Adrenal gland (tissue), 5 donors: ENCODE measurements at regions not wholly inside any gene's neighbourhood (a gene's known extent, or its start where the extent isn't known, plus 50 kb on each side); places are given as distances from the start of the nearest gene placed in this dataset.

ENCODE experiments used
- POLR2A ChIP-seq, 2 donors: fragments of 450-650 bp; IDR thresholded peaks; one replicate each; pipeline ENCODE4 v1.6.1; 2017; ENCODE audit warnings: antibody characterized with exemption in 2 of 2, mild to moderate bottlenecking in 2 of 2, moderate library complexity in 1 of 2
- TF ChIP-seq, protein P1 (sequence below), 6 experiments: fragments of 450-650 bp in 4 of 6; fragments of 200-600 bp in 2 of 6; sonication (generic) in 1 of 6; IDR thresholded peaks; 1 replicate in 5 of 6; 2 replicates in 1 of 6; pipeline versions ENCODE4 v1.5.1 to v1.8.0; 2016 to 2021; ENCODE audit warnings: antibody characterized with exemption in 6 of 6, mild to moderate bottlenecking in 2 of 6, moderate library complexity in 1 of 6
- donor health status: DM: no; HTN: no; CAD: no.

- TF ChIP-seq, protein P1, sequence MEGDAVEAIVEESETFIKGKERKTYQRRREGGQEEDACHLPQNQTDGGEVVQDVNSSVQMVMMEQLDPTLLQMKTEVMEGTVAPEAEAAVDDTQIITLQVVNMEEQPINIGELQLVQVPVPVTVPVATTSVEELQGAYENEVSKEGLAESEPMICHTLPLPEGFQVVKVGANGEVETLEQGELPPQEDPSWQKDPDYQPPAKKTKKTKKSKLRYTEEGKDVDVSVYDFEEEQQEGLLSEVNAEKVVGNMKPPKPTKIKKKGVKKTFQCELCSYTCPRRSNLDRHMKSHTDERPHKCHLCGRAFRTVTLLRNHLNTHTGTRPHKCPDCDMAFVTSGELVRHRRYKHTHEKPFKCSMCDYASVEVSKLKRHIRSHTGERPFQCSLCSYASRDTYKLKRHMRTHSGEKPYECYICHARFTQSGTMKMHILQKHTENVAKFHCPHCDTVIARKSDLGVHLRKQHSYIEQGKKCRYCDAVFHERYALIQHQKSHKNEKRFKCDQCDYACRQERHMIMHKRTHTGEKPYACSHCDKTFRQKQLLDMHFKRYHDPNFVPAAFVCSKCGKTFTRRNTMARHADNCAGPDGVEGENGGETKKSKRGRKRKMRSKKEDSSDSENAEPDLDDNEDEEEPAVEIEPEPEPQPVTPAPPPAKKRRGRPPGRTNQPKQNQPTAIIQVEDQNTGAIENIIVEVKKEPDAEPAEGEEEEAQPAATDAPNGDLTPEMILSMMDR (IDR thresholded peaks at IDR 0.05), result no peak
- no peak for TF ChIP-seq POLR2A (IDR thresholded peaks at IDR 0.05)
Measured at GRCh38 chr9:30846651-30847050, 1537.8 kb upstream of the ACO1 start.
